Activated CD4-positive, alpha-beta T cell treated with anti-CD3 and anti-CD28 coated beads for 36 hours (primary cell): ENCODE measurements at regions not wholly inside any gene's neighbourhood (a gene's known extent, or its start where the extent isn't known, plus 50 kb on each side); places are given as distances from the start of the nearest gene placed in this dataset.

Experiments
- ATAC-seq: fragments of 200-7000 bp; cut with Tn5 transposase; one replicate; pipeline ENCODE4 v1.10.0; 2021; ENCODE audit warnings: mild to moderate bottlenecking, moderate library complexity
- CTCF ChIA-PET: fragments of 350-600 bp; sonication (Branson Sonifier 250); formaldehyde crosslinking; loops from one replicate; lab custom pipeline; 2021; ENCODE audit warnings: antibody characterized with exemption; lab: Charles Lee
- POLR2A ChIA-PET: fragments of 350-600 bp; sonication (Branson Sonifier 250); formaldehyde crosslinking; loops from one replicate; lab custom pipeline; 2021; ENCODE audit warnings: antibody characterized with exemption, inconsistent platforms; lab: Charles Lee
- DNase-seq: peaks from one replicate; pipeline ENCODE4 v3.0.0-alpha.2; 2020
- H3K27ac Mint-ChIP-seq: one replicate; pipeline ENCODE4 v1.8.0; 2021; ENCODE audit warnings: mixed read lengths
- H3K27me3 Mint-ChIP-seq: one replicate; pipeline ENCODE4 v1.8.0; 2021; ENCODE audit warnings: mixed read lengths
- H3K36me3 Mint-ChIP-seq: one replicate; pipeline ENCODE4 v1.8.0; 2021; ENCODE audit warnings: low read depth, mixed read lengths
- H3K4me1 Mint-ChIP-seq: one replicate; pipeline ENCODE4 v1.8.0; 2021; ENCODE audit warnings: mixed read lengths
- H3K4me3 Mint-ChIP-seq: one replicate; pipeline ENCODE4 v1.8.0; 2021; ENCODE audit warnings: mild to moderate bottlenecking, moderate library complexity, mixed read lengths
- H3K9me3 Mint-ChIP-seq: one replicate; pipeline ENCODE4 v1.8.0; 2021; ENCODE audit warnings: low read depth, mixed read lengths
- intact Hi-C, 2 experiments: fragments of 100-400 bp; cut with DNase I in 1 of 2; cut with micrococcal nuclease in 1 of 2; formaldehyde crosslinking; loops; one replicate each; pipeline versions ENCODE4 v1.14.2 to v1.15.1; 2022 to 2024; cut with DNase I, micrococcal nuclease

- ATAC-seq (no peak), DNase-seq (no peak)
- POLR2A ChIA-PET = no interaction called here
- H3K4me1 Mint-ChIP-seq = no peaks in the 10 kb centered on the region
- H3K27ac Mint-ChIP-seq = no peak overlapping the region
- H3K36me3 Mint-ChIP-seq = no peaks in the 10 kb centered on the region
- H3K4me3 Mint-ChIP-seq = no peak overlapping the region
- CTCF ChIA-PET = no interaction called here
- intact Hi-C loops = no loop called here
- H3K9me3 Mint-ChIP-seq = peaks cover 8% of the 10 kb centered on the region
- H3K27me3 Mint-ChIP-seq = no peaks in the 10 kb centered on the region
These were observed 87.9 kb upstream of the SPHKAP start for GRCh38 chr2:228269351-228269750.

- ChIA-PET POLR2A (no interaction called here), CTCF (no interaction called here)
- no peak overlapping the region for H3K4me3 Mint-ChIP-seq
- intact Hi-C loops = no loop called here
- DNase-seq = no peak
- H3K27ac Mint-ChIP-seq = no peak overlapping the region
- H3K27me3 Mint-ChIP-seq = no peaks in the 10 kb centered on the region
- ATAC-seq = no peak
- no peaks in the 10 kb centered on the region for H3K4me1 Mint-ChIP-seq
- H3K9me3 Mint-ChIP-seq = peaks cover 8% of the 10 kb centered on the region
- no peaks in the 10 kb centered on the region for H3K36me3 Mint-ChIP-seq
These were observed 87.3 kb upstream of the SPHKAP start for GRCh38 chr2:228268756-228269155.

- no peak for ATAC-seq
- Mint-ChIP-seq H3K4me3 (no peak overlapping the region), H3K36me3 (no peaks in the 10 kb centered on the region), H3K27me3 (no peaks in the 10 kb centered on the region), H3K9me3 (peaks cover 8% of the 10 kb centered on the region), H3K4me1 (no peaks in the 10 kb centered on the region), H3K27ac (no peak overlapping the region)
- intact Hi-C loops = no loop called here
- ChIA-PET POLR2A (no interaction called here), CTCF (no interaction called here)
- no peak for DNase-seq
These were observed 86.8 kb upstream of the SPHKAP start for GRCh38 chr2:228268301-228268700.

- CTCF ChIA-PET = no interaction called here
- intact Hi-C loops = no loop called here
- no peak overlapping the region for H3K27ac Mint-ChIP-seq
- DNase-seq (no peak), ATAC-seq (peak; percentile 65)
- H3K4me3 Mint-ChIP-seq = no peak overlapping the region
- H3K27me3 Mint-ChIP-seq = no peaks in the 10 kb centered on the region
- no peaks in the 10 kb centered on the region for H3K4me1 Mint-ChIP-seq
- no peaks in the 10 kb centered on the region for H3K36me3 Mint-ChIP-seq
- POLR2A ChIA-PET = no interaction called here
- H3K9me3 Mint-ChIP-seq = peaks cover 8% of the 10 kb centered on the region
These were observed 81.7 kb upstream of the SPHKAP start for GRCh38 chr2:228263156-228263555.

GRCh38 chr2:228261546-228261945 lies 80.1 kb upstream of the SPHKAP start:
- Mint-ChIP-seq H3K9me3 (peaks cover 7% of the 10 kb centered on the region), H3K4me3 (no peak overlapping the region), H3K27ac (no peak overlapping the region), H3K27me3 (no peaks in the 10 kb centered on the region), H3K4me1 (no peaks in the 10 kb centered on the region), H3K36me3 (no peaks in the 10 kb centered on the region)
- intact Hi-C loops = no loop called here
- ChIA-PET CTCF (no interaction called here), POLR2A (no interaction called here)
- no peak for ATAC-seq
- DNase-seq = no peak

GRCh38 chr2:228257379-228257778 lies 75.9 kb upstream of the SPHKAP start:
- ATAC-seq (no peak), DNase-seq (no peak)
- ChIA-PET POLR2A (no interaction called here), CTCF (no interaction called here)
- Mint-ChIP-seq H3K27me3 (no peaks in the 10 kb centered on the region), H3K9me3 (peaks cover 2% of the 10 kb centered on the region), H3K4me3 (no peak overlapping the region), H3K4me1 (no peaks in the 10 kb centered on the region), H3K27ac (no peak overlapping the region), H3K36me3 (no peaks in the 10 kb centered on the region)
- intact Hi-C loops = no loop called here

- CTCF ChIA-PET = no interaction called here
- Mint-ChIP-seq H3K4me1 (no peaks in the 10 kb centered on the region), H3K27me3 (no peaks in the 10 kb centered on the region), H3K27ac (no peak overlapping the region), H3K36me3 (no peaks in the 10 kb centered on the region), H3K4me3 (no peak overlapping the region), H3K9me3 (no peaks in the 10 kb centered on the region)
- no peak for ATAC-seq
- no peak for DNase-seq
- intact Hi-C loops = no loop called here
- POLR2A ChIA-PET = no interaction called here
These were observed 72.3 kb upstream of the SPHKAP start for GRCh38 chr2:228253752-228254151.

- Mint-ChIP-seq H3K27ac (no peak overlapping the region), H3K4me1 (no peaks in the 10 kb centered on the region), H3K9me3 (peaks cover 4% of the 10 kb centered on the region), H3K4me3 (no peak overlapping the region), H3K36me3 (no peaks in the 10 kb centered on the region), H3K27me3 (no peaks in the 10 kb centered on the region)
- intact Hi-C loops = no loop called here
- ChIA-PET CTCF (no interaction called here), POLR2A (no interaction called here)
- DNase-seq (no peak), ATAC-seq (no peak)
These were observed 65.8 kb upstream of the SPHKAP start for GRCh38 chr2:228247335-228247734.

GRCh38 chr2:228245601-228246000 lies 64.1 kb upstream of the SPHKAP start:
- Mint-ChIP-seq H3K9me3 (peaks cover 4% of the 10 kb centered on the region), H3K27ac (no peak overlapping the region), H3K4me1 (no peaks in the 10 kb centered on the region), H3K4me3 (no peak overlapping the region), H3K36me3 (no peaks in the 10 kb centered on the region), H3K27me3 (no peaks in the 10 kb centered on the region)
- DNase-seq (no peak), ATAC-seq (no peak)
- intact Hi-C loops = no loop called here
- CTCF ChIA-PET = no interaction called here
- POLR2A ChIA-PET = no interaction called here

GRCh38 chr2:228242591-228242990 lies 61.1 kb upstream of the SPHKAP start:
- Mint-ChIP-seq H3K4me3 (no peak overlapping the region), H3K27me3 (no peaks in the 10 kb centered on the region), H3K27ac (no peak overlapping the region), H3K9me3 (peaks cover 3% of the 10 kb centered on the region), H3K4me1 (no peaks in the 10 kb centered on the region), H3K36me3 (no peaks in the 10 kb centered on the region)
- intact Hi-C loops = no loop called here
- DNase-seq (no peak), ATAC-seq (no peak)
- CTCF ChIA-PET = no interaction called here
- POLR2A ChIA-PET = no interaction called here

GRCh38 chr2:228239907-228240561 lies 58.5 kb upstream of the SPHKAP start:
- H3K4me3 Mint-ChIP-seq = no peak overlapping the region
- no peak overlapping the region for H3K27ac Mint-ChIP-seq
- intact Hi-C loops = no loop called here
- no peak for ATAC-seq
- no peaks in the 10 kb centered on the region for H3K4me1 Mint-ChIP-seq
- H3K36me3 Mint-ChIP-seq = no peaks in the 10 kb centered on the region
- CTCF ChIA-PET = interaction anchor here (0.5 to 0.7 kb wide), 2 partner anchors 350 to 606 kb away, joined by 3 read pairs; no protein-coding TSS in a partner anchor
- POLR2A ChIA-PET = no interaction called here
- DNase-seq = no peak
- H3K9me3 Mint-ChIP-seq = peaks cover 1% of the 10 kb centered on the region
- no peaks in the 10 kb centered on the region for H3K27me3 Mint-ChIP-seq

- no peak overlapping the region for H3K4me3 Mint-ChIP-seq
- ATAC-seq (no peak), DNase-seq (no peak)
- no peaks in the 10 kb centered on the region for H3K36me3 Mint-ChIP-seq
- CTCF ChIA-PET = no interaction called here
- no peak overlapping the region for H3K27ac Mint-ChIP-seq
- no peaks in the 10 kb centered on the region for H3K27me3 Mint-ChIP-seq
- intact Hi-C loops = no loop called here
- no peaks in the 10 kb centered on the region for H3K4me1 Mint-ChIP-seq
- peaks cover 1% of the 10 kb centered on the region for H3K9me3 Mint-ChIP-seq
- POLR2A ChIA-PET = no interaction called here
These were observed 57.9 kb upstream of the SPHKAP start for GRCh38 chr2:228239207-228239906.
